HG03196 (cell line): ENCODE measurements at regions not wholly inside any gene's neighbourhood (a gene's known extent, or its start where the extent isn't known, plus 50 kb on each side); places are given as distances from the start of the nearest gene placed in this dataset.
"Not testable (repeated sequence)": the region's sequence is repeated elsewhere in the genome, so short reads cannot be mapped to it uniquely, and the experiment has no call there.

ENCODE experiments used
- ATAC-seq: cut with Tn5 transposase; IDR thresholded peaks from one replicate; pipeline ENCODE4 v1.9.1; 2021; ENCODE audit not compliant: unreplicated experiment

DNA sequence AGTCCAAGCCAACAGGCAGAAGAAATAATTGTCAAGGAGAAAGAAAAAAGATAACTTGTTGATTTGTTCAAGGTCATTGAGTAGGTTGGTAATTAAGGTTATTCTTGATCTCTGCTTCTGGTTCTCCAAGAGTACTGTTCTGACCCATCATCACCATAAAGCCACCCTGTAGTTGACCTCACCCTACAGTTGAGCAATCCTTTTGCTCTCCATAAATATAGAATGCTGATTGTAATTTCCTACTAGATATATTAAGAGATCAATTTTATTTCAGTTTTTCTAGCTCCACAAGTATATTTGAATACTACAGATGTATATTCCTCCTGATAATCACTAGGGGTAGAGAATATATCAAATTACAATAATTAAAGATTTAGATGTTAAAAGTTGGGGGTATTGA lies 350.5 kb upstream of the PDE3A start:
- ATAC-seq: no peak

DNA sequence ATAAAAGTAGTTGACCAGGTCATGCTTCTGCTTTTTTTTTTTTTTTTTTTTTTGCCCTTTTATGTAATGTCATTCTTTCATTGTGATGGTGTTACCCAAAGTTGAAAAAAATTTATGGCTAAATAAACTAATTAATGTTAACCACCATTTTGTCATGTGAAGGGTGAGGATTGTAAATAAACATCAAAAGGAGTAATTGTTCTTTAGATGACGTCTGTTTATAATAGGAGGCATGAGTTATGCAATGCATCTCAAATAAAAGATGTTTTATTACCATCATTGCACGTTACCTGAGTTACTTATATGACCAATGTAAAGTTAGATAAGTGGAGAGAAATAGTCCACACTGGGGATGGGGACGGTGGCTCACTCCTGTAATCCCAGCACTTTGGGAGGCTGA lies 349.9 kb upstream of the PDE3A start:
- ATAC-seq: no peak

DNA sequence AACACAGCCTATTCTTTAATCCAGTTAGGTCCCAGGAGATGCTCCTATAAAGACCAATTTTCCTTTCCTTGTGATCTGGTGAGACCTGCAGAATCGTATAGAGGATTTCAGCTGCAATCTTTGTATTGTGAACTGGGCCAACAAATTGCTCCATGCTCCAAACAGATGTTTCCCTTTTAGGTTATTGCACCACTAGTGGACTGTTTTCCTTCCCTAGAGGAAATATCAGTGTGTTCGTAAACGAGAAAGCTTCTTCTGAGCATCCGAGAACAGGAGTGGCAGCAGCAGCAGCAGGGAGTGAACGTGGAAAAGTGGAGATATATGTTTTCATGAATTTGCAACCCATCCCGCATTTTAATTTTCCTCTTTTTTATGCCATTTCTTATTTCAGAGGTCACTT lies 344.1 kb upstream of the PDE3A start:
- no peak for ATAC-seq

DNA sequence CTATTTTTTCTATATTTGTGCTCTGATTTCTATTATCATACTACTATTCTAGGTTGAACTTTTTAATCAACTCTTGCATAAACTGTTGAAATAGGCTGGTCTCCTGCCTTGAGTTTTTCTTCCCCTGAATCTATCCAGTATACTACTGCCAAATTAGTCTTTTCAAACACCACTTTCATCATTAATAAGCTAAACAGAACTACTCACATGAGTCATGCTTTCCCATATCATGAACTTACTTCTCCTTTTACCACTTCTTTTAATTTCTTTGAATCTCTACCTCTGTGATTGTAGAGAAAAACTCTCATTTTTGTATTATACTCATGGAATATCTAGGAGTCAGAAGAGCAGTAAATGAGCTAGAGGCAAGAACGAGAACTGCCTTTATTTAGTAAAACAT lies 340.3 kb upstream of the PDE3A start:
- ATAC-seq: no peak

DNA sequence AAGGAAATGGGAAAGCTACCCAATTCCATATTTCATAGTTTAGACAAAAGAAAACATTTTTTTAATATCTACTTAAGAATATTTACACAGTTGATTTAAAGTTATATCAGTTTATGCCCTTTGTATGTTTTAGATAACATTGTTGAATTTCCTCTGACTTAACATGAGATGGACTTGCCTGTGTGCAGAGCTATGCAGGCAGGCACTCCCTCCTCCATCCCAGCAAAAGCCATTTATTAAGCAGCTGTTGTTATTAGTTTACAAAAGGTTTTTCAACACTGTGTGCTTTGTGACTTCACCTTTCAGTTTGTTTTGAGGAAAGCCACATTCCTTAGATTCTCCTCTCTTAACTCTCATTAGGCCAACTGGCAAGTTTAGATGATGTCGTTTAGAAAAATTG lies 337.5 kb upstream of the PDE3A start:
- no peak for ATAC-seq

DNA sequence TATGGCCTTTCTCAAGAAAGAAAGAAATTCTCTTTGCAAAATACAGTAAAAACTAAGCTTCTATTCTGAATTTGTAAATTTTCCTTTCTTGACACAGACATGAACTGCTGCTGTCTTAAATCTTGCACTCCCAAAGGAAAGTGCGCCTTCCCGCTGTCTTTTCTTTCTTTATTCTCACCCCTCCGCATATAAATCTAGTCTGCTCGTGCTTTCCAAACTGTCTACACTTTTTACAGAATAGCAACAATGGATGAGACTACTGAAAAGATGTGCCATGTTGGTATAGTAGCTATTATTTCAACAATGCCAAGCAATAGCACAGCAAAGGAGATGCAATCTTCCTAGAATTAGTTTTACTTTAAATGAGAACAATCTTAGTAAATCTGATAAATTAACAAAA lies 328.8 kb upstream of the PDE3A start:
- ATAC-seq: no peak

DNA sequence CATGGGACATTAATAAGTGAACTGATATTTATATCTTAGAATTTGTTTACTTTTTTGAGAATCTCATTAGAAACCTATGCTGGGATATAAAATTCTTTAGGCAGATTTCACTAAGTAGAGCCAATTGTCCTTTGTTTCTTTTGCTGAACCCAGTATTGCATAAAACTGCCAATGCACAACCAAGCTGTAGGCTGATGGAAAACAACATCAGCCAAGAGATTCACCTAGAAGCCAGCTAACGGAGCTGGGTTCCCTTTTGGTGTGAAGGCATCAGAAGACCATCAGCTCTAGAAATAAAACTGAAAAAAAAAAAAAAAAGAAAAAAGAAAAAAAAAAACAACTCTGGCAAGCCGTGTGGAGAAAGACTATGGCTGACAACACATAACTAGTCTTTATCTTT lies 328.2 kb upstream of the PDE3A start:
- ATAC-seq: no peak

DNA sequence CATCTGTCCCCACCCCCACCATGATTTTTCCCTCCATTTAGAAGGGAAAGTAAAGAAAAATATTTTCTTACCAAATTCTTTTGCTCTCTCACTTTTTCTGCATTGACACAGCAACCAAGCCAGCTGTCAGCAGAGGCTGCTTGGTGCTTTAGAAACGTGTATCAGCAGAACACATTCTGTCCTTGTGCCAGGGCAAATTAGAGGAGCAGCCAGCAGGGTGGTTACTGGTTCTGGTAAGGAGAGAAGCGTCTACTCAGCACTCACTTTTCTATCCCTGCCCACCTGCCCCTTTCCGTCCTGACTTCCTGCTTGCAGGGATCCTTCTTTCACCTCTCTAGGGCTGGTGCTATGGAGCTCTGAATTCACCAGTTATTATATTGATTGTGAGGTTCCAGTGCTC lies 327.5 kb upstream of the PDE3A start:
- no peak for ATAC-seq

DNA sequence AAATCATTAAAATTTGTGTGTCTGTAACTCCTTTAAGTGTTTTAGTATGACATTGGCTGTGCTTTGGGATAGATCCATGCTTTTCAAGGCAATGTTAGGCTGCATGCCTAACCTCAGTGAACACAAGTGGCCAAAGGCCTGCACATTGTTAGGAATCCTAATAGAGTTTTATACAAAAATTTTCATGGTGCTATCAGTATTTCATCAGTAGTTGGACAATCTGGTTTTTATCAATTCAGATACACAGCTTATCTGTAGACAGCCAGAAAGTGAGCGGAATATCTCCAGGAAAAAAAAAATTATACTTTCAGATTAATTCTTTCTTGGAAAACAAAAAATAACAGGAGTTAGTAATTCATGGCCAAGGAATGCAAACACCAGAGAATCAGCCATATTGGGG lies 324.0 kb upstream of the PDE3A start:
- ATAC-seq: no peak

DNA sequence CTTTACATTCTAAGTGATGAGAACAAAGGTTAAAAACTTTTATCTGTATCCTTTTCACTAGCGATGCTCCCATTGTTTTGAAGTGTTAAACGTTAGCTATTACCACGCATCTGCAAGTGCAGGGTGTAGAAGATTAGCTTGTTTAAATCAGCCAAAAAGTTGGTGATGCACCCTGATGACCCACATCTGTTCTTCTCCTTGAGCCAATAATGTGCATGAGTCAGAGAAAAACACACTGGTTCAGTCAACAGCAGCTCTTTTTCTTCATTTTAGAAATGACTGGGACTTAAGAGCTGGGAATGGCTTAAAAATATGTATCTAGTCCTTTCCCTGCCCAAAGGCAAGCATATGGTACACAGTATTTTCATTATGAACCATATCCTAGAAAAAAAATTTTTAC lies 323.5 kb upstream of the PDE3A start:
- no peak for ATAC-seq

DNA sequence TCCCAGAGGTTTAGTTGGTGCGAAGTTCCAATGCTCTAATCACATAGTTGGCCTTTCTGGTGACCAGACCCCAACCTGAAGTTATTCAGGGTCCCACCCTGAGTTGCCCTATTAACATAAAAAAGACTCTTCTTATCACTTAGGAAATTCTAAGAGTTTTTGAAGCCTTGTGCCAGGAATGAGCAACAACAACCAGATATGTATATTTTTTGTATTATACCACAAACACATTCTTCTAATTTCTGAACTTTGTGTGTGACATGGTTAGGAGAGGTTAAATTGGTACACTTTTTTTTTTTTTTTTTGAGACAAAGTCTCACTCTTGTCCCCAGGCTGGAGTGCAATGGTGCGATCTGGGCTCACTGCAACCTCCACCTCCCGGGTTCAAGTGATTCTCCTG lies 320.4 kb upstream of the PDE3A start:
- ATAC-seq: no peak

DNA sequence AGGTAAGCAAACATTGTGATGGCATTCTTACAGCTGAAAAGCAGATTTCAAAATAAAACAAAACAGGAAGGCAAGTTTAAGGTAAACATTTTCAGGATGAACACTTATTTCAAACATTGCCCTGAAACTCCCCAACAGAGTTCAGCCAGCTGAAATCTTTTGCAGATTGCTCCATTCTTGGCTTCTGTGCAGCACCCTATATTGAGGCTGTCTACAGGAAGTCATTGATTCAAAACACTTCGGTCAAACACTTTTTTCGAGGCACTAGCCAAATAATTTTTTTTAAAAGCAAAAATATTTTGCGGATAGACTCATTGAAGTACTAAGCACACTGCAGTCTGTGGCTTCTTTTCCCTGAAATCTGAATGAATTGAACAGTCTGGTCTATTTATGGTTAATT lies 318.1 kb upstream of the PDE3A start:
- no peak for ATAC-seq

DNA sequence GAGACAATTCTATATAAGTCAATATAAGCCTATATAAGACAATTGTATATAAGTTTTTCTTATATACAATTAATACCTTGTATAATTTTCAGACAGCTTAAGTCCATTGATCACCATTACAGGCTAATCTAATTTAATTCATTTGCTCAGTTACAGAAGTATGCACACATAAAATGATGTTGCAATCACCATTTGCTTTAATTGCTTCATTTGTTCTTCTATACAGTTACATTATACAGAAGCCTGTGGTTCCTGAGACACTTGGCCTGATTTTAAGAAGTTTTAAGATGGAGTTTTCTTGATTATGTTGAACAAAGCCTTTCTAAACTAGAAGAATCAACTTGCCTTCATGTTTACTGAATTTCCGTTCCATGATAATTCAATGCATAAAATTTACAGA lies 314.6 kb upstream of the PDE3A start:
- no peak for ATAC-seq

DNA sequence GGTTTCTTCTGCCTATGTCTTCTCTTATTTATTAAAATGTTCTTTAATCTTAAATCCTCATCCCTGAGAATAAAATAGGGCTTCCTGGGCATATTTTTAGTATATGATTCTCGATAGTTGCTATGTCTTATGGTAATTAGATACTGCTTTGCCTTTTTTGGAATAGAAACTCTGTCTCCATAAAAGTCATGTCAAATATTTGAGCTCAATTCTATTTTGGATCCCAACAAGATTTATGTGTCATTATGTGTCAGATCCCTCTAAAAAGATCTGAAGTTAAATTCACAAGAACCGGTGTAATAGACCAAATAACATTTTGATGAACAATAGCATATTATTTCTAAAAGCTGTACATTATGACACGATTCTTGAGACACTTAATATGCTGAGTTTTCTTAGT lies 312.5 kb upstream of the PDE3A start:
- ATAC-seq: no peak

DNA sequence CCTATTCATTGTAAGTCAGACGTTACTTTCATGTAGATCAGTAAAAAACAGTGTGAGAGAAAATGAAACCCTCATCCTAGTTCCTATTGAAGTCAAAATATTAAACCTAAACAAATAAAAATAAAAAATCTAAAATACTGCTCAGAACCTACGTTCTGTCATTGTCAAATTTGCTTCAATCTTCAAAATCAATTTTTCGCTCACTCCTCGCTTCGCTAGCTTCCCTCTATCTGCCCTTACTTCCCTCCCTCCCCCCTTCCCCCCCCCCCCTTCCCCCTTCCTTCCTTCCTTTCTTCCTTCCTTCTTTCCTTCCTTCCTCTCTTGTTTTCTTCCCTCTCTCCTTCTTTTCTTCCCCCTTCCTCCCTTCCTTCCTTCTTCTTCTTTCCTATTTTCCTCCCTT lies 310.9 kb upstream of the PDE3A start:
- ATAC-seq: no peak

DNA sequence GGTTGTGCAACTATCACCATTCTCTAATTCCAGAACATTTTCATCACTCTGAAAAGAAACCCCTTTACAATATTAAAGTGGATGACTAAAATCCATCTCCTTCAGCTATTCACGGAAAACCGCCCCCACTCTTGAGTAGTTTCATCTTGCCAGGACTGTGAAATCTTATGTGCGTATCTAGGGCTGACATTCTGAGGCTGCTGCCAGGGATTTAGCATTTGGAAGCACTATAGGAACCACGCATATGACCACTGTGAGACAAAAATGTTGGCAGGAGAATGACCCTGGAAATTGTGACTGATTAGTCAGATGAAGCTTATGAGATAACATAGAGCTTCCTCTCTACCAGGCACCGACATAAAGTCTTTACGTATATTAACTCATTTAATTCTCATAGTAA lies 305.2 kb upstream of the PDE3A start:
- no peak for ATAC-seq

DNA sequence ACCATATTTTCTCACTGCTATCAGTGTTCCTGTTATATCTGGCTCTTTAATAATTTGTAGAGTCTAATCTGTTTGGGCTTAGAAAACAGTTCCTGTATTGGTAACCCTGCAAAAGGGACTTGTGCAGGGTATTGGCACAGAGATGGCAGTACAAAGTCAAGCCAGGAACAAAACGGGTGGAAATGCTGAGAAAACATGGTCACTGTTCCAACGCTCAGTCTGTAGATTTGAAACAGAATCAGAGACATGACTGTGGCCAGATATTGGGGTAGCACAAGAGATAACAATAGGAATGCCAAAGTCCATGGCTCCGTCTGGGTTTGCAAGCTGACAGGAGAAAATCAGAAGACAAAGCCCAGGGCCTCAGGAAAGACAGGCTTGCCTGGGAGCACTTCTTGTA lies 290.7 kb upstream of the PDE3A start:
- no peak for ATAC-seq

DNA sequence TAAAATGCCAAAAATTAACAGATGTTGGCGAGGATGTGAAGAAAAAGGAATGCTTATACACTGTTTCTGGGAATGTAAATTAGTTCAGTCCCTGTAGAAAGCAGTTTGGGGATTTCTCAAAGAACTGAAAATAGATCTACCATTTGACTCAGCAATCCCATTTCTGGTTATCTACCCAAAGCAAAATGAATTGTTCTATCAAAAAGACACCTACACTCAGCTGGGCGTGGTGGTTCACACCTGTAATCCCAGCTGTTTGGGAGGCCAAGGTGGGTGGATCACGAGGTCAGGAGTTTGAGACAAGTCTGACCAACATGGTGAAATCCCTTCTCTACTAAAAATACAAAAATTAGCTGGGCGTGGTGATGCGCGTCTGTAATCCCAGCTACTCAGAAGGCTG lies 279.3 kb upstream of the PDE3A start:
- no peak for ATAC-seq

DNA sequence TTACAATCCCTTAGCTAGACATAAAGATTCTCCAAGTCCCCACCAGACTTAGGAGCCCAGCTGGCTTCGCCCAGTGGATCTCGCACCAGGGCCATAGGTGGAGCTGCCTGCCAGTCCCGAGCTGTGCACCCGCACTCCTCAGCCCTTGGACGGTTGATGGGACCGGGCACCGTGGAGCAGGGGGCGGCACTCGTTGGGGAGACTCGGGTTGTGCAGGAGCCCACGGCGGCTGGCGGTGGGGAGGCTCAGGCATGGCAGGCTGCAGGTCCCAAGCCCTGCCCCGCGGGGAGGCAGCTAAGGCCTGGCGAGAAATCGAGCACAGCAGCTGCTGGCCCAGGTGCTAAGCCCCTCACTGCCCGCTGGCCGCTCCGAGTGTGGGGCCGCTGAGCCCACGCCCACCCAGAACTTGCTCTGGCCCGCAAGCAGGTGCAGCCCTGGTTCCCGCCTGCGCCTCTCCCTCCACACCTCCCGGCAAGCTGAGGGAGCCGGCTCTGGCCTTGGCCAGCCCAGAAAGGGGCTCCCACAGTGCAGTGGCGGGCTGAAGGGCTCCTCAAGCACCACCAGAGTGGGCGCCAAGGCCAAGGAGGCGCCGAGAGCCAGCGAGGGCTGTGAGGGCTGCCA lies 275.0 kb upstream of the PDE3A start:
- not testable (repeated sequence) for ATAC-seq

DNA sequence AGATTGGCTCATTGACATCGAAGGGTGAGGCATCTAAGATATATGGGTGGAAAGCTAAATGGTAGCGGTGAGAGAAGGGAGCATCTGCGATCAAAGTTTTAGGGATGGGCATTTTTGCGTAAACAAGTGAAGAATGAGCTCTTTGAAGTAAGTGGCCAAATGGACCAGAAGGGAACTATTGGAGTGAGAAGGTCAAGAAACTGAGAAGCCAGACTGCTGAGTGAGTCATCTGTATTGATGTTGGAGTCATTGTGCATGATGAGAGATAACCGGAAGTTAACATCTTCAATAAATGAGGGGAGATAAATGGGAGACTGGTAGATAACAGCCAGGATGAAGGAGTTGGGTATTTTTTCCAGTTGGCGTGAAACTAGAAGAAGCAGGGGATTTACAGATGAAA lies 271.9 kb upstream of the PDE3A start:
- ATAC-seq: no peak

DNA sequence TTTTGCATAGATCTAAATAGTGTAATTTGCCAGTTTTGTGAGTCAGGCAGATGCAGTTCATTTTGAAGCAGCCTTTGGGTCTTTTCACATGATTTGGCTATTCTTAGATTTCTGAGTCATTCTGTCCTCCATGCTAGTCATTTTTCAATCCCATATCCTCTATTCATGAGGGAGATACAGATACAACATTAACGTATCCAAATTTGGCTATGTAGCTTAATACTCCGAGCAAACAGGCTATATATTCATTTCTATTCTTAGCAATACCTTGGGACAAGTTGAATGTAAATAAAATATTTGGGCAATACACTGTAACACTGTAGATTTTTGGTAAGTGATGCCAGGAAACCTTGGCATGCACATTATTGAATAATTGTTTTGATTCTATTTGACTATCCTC lies 270.7 kb upstream of the PDE3A start:
- ATAC-seq: no peak

DNA sequence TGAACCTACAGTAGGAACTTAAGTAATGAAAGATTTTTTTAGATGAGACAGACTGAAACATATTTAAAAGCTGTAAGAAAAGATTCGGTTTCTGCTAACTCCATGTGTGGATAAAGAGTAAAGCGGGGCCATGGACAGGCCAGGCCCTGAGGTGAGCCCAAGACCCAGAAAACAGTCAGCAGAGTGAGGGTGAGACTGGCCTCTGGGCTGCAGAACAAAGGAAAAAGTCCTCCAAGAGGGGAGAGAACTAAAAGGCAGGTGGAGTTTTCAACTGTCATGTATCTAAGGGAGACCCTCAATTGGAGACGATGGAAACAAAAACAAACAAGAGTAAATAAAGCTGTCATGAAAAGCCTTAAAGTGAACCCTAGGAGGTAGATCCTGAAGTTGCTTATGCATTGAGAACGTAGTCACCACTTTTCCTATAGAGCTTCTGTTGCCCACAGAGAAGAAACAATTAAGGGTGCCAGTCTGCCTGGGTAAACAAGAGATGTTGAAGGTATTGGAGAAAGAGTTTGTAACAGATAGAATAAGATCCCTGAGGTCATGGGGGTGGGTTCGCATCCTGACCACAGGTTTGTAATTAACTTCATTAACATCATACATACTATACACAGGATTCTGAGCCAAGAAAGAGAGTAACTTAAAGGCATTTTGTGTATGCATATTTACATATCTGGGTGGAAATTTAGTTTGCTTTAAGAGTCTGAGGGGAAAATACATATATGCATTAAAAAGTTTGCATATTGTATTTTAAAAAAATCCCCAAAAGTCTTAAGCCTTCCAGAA lies 268.7 kb upstream of the PDE3A start:
- no peak for ATAC-seq

DNA sequence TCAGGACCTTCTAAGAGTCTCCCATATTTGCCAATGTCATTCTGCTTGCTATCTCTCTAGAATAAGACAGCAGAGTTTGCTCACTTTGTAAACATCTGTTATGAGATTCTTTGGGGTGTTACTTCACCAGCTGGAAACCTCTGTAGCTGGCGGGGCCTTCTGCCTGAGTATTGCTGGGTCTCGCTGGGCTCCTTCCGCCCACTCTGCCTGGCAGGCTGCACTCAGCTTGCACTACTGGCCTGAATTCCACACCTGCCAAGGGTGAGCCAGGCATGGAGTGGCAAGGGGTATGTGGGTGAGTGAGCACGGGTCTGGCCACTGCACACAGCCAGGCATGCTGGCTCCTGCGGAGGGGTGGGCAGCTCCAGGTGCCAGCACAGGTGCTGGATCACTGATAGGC lies 267.3 kb upstream of the PDE3A start:
- ATAC-seq: no peak
